GM10266 (cell line): ENCODE measurements at regions not wholly inside any gene's neighbourhood (a gene's known extent, or its start where the extent isn't known, plus 50 kb on each side); places are given as distances from the start of the nearest gene placed in this dataset.
"Not testable (repeated sequence)": the region's sequence is repeated elsewhere in the genome, so short reads cannot be mapped to it uniquely, and the experiment has no call there.

ENCODE experiments used
- DNase-seq: peaks from one replicate; pipeline ENCODE4 v3.0.0; 2012; ENCODE audit errors: extremely low spot score
- TF ChIP-seq, protein P1 (sequence below): IDR thresholded peaks from 2 replicates; pipeline ENCODE4 v1.5.1; 2012; ENCODE audit warnings: mild to moderate bottlenecking, low read depth; ENCODE audit not compliant: control insufficient read depth, insufficient read depth; ENCODE audit errors: missing control alignments

DNA sequence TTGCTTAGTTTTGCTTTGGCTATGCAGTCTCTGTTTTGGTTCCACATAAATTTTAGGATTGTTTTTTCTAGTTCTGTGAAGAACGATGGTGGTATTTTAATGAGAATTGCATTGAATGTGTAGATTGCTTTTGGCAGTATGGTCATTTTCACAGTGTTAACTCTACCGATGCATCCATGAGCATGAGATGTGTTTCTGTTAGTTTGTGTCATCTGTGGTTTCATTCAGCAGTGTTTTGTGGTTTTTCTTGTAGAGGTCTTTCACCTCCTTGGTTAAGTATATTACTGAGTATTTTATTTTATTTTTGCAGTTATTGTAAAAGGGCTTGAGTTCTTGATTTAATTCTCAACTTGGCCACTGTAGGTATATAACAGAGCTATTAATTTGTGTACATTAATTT, 78.2 kb upstream of the ZNF92 start:
- TF ChIP-seq, protein P1, sequence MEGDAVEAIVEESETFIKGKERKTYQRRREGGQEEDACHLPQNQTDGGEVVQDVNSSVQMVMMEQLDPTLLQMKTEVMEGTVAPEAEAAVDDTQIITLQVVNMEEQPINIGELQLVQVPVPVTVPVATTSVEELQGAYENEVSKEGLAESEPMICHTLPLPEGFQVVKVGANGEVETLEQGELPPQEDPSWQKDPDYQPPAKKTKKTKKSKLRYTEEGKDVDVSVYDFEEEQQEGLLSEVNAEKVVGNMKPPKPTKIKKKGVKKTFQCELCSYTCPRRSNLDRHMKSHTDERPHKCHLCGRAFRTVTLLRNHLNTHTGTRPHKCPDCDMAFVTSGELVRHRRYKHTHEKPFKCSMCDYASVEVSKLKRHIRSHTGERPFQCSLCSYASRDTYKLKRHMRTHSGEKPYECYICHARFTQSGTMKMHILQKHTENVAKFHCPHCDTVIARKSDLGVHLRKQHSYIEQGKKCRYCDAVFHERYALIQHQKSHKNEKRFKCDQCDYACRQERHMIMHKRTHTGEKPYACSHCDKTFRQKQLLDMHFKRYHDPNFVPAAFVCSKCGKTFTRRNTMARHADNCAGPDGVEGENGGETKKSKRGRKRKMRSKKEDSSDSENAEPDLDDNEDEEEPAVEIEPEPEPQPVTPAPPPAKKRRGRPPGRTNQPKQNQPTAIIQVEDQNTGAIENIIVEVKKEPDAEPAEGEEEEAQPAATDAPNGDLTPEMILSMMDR = no peak
- no peak for DNase-seq

DNA sequence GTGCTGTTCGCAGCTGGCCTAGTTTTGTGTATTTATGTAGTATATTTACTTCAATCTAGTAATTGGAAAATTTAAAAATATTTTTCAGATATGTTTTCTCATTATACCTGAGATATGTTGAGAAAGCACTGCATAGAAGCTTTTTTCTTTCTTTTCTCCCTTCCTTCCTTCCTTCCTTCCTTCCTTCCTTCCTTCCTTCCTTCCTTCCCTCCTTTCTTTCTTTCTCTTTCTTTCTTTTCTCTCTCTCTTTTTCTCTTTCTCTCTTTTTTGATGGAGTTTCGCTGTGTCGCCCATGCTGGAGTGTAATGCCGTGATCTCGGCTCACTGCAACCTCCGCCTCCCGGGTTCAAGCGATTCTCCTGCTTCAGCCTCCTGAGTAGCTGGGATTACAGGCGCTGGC, 83.3 kb upstream of the ZNF92 start:
- DNase-seq = not testable (repeated sequence)

DNA sequence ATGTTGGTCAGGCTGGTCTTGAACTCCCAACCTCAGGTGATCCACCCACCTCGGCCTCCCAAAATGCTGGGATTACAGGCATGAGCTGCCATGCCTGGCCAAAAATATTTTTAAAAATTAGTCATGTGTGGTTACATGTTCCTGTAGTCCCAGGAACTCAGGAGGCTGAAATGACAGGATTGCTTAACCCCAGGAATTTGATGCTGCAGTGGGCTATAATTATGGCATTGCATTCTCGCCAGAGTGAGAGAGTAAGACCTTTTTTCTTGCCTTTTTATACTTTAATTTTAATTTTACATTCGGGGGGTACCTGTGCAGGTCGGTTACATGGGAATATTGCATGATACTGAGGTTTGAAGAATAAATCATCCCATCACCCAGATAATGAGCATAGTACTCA, 86.6 kb upstream of the ZNF92 start:
- DNase-seq = no peak
- TF ChIP-seq, protein P1 = no peak

DNA sequence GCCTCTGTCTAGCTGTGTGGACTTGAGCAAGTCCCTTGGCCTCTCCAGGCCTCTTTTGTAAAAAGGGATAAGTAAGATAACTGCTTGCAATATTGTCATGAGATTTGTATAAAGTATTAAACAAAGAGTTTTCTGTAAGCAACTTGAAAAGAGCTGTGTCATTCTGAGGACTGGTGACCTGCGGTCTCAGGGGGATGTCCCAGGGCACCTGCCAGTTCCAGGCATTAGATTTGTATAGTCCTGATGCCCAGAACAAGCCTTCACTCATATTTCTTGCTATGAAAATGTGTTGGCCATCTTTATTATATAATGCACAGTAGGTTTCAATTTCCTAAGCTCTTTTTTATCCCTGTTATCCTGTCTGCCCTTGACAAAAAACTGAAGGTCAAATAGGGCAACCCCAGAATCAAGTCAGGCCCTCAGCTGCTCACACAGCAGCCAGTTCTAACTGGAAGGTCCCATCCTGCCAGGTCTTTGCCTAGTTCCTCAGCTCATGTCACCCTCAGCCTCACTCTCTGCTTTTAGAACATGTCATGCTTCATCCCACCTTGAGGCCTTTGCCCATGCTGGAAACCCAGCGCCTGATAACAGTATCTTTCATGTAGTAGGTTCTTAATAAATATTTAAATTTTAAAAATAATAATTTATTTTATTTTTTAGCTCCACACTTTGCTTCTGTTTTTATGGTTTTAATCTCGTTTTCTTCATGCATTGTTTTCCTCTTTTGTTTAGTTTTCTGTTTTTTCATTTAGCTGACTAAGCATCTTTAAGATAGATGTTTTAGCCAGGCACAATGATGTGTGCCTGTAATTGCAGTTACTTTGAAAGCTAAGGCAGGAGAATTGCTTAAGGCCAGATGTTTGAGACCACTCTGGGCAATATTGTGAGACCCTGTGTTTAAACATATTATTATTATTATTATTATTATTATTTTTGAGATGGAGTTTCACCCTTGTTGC, 87.5 kb upstream of the ZNF92 start:
- TF ChIP-seq, protein P1 = no peak

DNA sequence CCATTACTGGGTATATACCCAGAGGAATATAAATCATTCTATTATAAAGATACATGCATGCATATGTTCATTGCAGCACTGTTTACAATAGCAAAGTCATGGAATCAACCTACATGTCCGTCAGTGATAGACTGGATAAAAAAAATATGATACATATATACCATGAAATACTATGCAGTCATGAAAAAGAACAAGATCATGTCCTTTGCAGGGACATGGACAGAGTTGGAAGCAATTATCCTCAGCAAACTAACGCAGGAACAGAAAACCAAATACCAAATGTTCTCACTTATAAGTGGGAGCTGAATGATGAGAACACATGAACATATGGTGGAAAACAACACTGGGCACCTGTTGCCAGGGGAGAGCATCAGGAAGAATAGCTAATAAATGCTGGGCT, 88.4 kb upstream of the ZNF92 start:
- DNase-seq = not testable (repeated sequence)

More for the DNA sequence above, 87.5 kb upstream of the ZNF92 start:
- DNase-seq = no peak

DNA sequence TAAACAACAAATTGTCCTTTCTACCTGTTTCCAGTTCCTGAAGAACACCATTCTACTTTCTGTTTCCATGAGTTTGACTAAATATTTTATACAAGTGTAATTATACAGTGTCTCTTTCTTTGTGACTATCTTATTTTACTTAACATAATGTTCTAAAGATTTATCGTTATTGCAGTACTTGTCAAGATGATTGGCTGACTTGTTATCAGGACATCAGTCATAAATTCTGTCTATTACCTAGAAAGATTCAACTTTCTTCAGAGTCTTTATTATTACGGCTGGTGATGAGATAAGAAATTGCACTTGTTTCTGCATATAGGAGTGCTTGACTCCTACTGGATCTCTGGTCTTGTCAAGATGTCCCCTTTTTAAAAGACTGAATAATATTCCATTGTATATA, 93.9 kb upstream of the ZNF92 start:
- TF ChIP-seq, protein P1 = no peak
- no peak for DNase-seq

DNA sequence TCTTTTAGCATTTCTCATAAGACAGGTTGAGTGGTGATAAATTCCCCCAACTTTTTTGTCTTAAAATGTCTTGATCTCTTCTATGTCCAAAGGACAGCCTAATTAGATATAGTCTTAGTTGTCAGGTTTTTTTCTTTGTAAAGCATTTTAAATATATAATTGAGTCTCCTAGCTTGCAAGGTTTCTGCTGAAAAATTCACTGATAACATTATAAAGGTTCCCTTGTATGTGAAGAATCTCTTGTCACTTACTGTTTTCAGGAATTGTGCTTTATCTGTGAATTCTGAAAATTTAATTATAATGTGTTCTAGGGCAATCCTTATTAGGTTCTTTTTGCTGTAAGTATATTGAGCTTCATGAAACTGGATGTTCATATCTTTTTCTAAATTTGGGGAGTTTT, 96.8 kb upstream of the ZNF92 start:
- TF ChIP-seq, protein P1 = no peak
- no peak for DNase-seq

DNA sequence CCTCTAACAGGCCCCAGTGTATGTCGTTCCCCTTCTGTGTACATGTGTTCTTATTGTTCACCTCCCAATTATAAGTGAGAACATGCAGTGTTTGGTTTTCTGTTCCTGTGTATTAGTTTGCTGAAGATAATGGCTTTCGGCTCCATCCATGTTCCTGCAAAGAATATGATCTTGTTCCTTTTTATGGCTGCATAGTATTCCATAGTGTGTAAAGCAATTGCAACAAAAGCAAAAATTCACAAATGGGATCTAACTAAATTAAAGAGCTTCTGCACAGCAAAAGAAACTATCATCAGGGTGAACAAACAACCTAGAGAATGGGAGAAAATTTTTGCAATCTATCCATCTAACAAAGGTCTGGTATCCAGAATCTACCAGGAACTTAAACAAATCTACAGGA, 102.2 kb upstream of the ZNF92 start:
- DNase-seq = not testable (repeated sequence)
